Psoas muscle (tissue), 7 donors: ENCODE measurements at regions not wholly inside any gene's neighbourhood (a gene's known extent, or its start where the extent isn't known, plus 50 kb on each side); places are given as distances from the start of the nearest gene placed in this dataset.

Experiments
- ATAC-seq, 4 donors: fragments of 200-7000 bp; cut with Tn5 transposase; one replicate each; pipeline ENCODE4 v1.9.1; 2020; ENCODE audit warnings: moderate library complexity in 3 of 4, mild to moderate bottlenecking in 2 of 4
- DNase-seq, 2 donors: peaks; one replicate each; pipeline ENCODE4 v3.0.0-alpha.2; 2020
- H3K27ac ChIP-seq: fragments of 200-600 bp; one replicate; pipeline ENCODE4 v1.8.0; 2022
- H3K27me3 ChIP-seq, 3 donors: fragments of 200-600 bp in 1 of 3; one replicate each; pipeline versions ENCODE4 v1.6.1 to v1.8.0; 2013 to 2022; ENCODE audit warnings: low read length in 2 of 3, mild to moderate bottlenecking in 2 of 3, moderate library complexity in 1 of 3; ENCODE audit not compliant: insufficient read depth in 3 of 3
- H3K36me3 ChIP-seq, 2 donors: fragments of 200-600 bp in 1 of 2; one replicate each; pipeline versions ENCODE4 v1.6.1 to v1.8.0; 2013 to 2022; ENCODE audit warnings: low read depth in 1 of 2, mild to moderate bottlenecking in 1 of 2, moderate library complexity in 1 of 2; ENCODE audit not compliant: insufficient read depth in 1 of 2
- H3K4me1 ChIP-seq: fragments of 200-600 bp; one replicate; pipeline ENCODE4 v1.8.0; 2022
- H3K4me3 ChIP-seq: fragments of 200-600 bp; one replicate; pipeline ENCODE4 v1.8.0; 2022; ENCODE audit warnings: mild to moderate bottlenecking
- H3K9me3 ChIP-seq: fragments of 200-600 bp; one replicate; pipeline ENCODE4 v1.8.0; 2022
- CTCF ChIP-seq: fragments of 200-600 bp; IDR thresholded peaks from one replicate; pipeline ENCODE4 v1.8.0; 2022; ENCODE audit warnings: antibody characterized with exemption
- WGBS, 3 donors: extraction: QIAGEN DNeasy Blood & Tissue Kit; methylation state at CpG; one replicate each; pipeline versions ENCODE4 v1.1.6 to v1.1.7; 2013; 5-methylcytosine and 5-hydroxymethylcytosine counted together
- intact Hi-C, 2 donors: fragments of 100-400 bp; cut with DNase I; formaldehyde crosslinking; loops; one replicate each; pipeline versions ENCODE4 v1.11.0 to v1.14.2; 2022
- donor health status: healthy with polysubstance abuse.
- donor health status: DM: no; HTN: no; CAD: no; lungs with moderate emphysema.
- donor health status: Bipolar disorder and iron deficiency.
- donor health status: healthy.
- donor health status: DM: yes; HTN: yes; CAD: no.
- donor health status: DM: no; HTN: no; CAD: no.
- donor health status: DM: yes; HTN: yes; CAD: no.

- H3K27ac ChIP-seq = no peak overlapping the region
- ATAC-seq = no peak
- H3K4me1 ChIP-seq = no peaks in the 10 kb centered on the region
- no peak for TF ChIP-seq CTCF
- DNase-seq = no peak
- intact Hi-C loops = no loop called here
- no peaks in the 10 kb centered on the region for H3K9me3 ChIP-seq
- no peaks in the 10 kb centered on the region for H3K36me3 ChIP-seq
- no peaks in the 10 kb centered on the region for H3K27me3 ChIP-seq
- H3K4me3 ChIP-seq = no peak overlapping the region
- WGBS, 3 donors = 29 to 36% (median 30%) methylated on average over 3 of the region's 3 CpGs
Measured at GRCh38 chr14:82855912-82856391, 1322.3 kb upstream of the SEL1L start.

GRCh38 chr14:82861313-82861712, 1327.7 kb upstream of the SEL1L start:
- intact Hi-C loops = no loop called here
- ATAC-seq = no peak
- no peak for DNase-seq
- TF ChIP-seq CTCF = no peak
- Histone ChIP-seq H3K9me3 (peaks cover 4% of the 10 kb centered on the region), H3K36me3 (no peaks in the 10 kb centered on the region), H3K4me1 (no peaks in the 10 kb centered on the region), H3K27me3 (no peaks in the 10 kb centered on the region), H3K4me3 (no peak overlapping the region), H3K27ac (no peak overlapping the region)
- 67 to 79% (median 68%) methylated on average over 5 of the region's 5 CpGs for WGBS, 3 donors

- Histone ChIP-seq H3K9me3 (no peaks in the 10 kb centered on the region), H3K27ac (no peak overlapping the region), H3K4me1 (no peaks in the 10 kb centered on the region), H3K27me3 (no peaks in the 10 kb centered on the region), H3K36me3 (no peaks in the 10 kb centered on the region), H3K4me3 (no peak overlapping the region)
- intact Hi-C loops = no loop called here
- WGBS, 3 donors = 39 to 53% (median 49%) methylated on average over 8 of the region's 8 CpGs
- no peak for TF ChIP-seq CTCF
- ATAC-seq = no peak
- no peak for DNase-seq
Measured at GRCh38 chr14:82872494-82872893, 1338.8 kb upstream of the SEL1L start.

GRCh38 chr14:82878951-82879350, 1345.3 kb upstream of the SEL1L start:
- Histone ChIP-seq H3K27me3 (no peaks in the 10 kb centered on the region), H3K36me3 (no peaks in the 10 kb centered on the region), H3K9me3 (no peaks in the 10 kb centered on the region), H3K4me3 (no peak overlapping the region), H3K4me1 (no peaks in the 10 kb centered on the region), H3K27ac (no peak overlapping the region)
- 51 to 59% (median 59%) methylated on average over 3 of the region's 3 CpGs for WGBS, 3 donors
- DNase-seq (no peak), ATAC-seq (no peak)
- intact Hi-C loops = no loop called here
- no peak for TF ChIP-seq CTCF

GRCh38 chr14:82879949-82880535, 1346.4 kb upstream of the SEL1L start:
- DNase-seq (no peak), ATAC-seq (no peak)
- no peaks in the 10 kb centered on the region for H3K36me3 ChIP-seq
- intact Hi-C loops = no loop called here
- whole genome bisulfite sequencing, 3 donors = 37 to 44% (median 39%) methylated on average over 5 of the region's 5 CpGs
- no peaks in the 10 kb centered on the region for H3K9me3 ChIP-seq
- H3K27ac ChIP-seq = no peak overlapping the region
- H3K4me3 ChIP-seq = no peak overlapping the region
- no peaks in the 10 kb centered on the region for H3K27me3 ChIP-seq
- H3K4me1 ChIP-seq = no peaks in the 10 kb centered on the region
- no peak for TF ChIP-seq CTCF
